Stimulated activated CD8-positive, alpha-beta memory T cell treated with anti-CD3 and anti-CD28 coated beads, Interleukin-7, amount 100 ng/mL, for 48 hours (primary cell): ENCODE measurements at regions not wholly inside any gene's neighbourhood (a gene's known extent, or its start where the extent isn't known, plus 50 kb on each side); places are given as distances from the start of the nearest gene placed in this dataset.

ENCODE experiments used
- DNase-seq, 2 donors: peaks; one replicate each; pipeline ENCODE4 v3.0.0-alpha.2; 2020; ENCODE audit warnings: low read depth in 1 of 2; ENCODE audit errors: extremely low read depth in 1 of 2

- no peak for DNase-seq
These were observed 152.8 kb downstream of the BCL11A start for GRCh38 chr2:60400462-60401246.

GRCh38 chr2:60394463-60394862, 159.0 kb downstream of the BCL11A start:
- DNase-seq = no peak

DNA sequence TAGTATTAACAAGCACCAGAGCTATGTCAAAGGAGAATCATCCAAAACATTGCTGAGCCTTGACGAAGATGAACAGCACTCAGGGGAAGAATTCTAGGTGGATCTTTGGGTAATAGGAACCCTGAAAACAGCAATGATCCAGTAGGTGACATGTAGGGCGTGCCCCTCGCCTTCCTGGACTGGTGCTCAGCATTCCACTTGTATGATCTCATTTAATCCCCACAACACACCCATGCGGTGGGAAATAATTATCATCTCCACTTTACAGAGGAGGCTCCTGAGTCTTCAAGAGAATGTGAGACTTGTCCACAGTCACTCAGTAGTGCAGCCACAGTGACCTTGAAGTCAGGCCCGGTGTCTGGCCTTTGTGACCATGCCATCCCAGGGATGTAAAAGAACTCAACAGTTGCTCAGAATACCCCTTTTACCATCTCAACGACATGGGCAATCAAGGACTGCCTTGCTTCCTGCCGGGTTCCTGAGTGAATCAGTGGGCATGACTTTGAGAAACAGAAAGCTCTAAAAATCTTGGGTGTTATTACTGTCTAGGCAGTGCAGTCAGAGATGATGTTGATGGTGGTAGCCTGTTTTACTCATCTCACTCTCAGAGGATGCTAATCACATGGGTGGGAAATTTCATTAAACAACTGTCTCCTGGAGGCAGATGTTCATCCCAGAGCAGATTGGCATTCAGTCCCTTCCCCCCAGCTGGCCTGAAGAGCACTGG, 161.6 kb downstream of the BCL11A start:
- no peak for DNase-seq

GRCh38 chr2:60391230-60391629, 162.2 kb downstream of the BCL11A start:
- no peak for DNase-seq

- DNase-seq = no peak
These were observed 167.0 kb downstream of the BCL11A start for GRCh38 chr2:60386436-60386835.

- DNase-seq = no peak
These were observed 167.8 kb downstream of the BCL11A start for GRCh38 chr2:60385648-60386047.

DNA sequence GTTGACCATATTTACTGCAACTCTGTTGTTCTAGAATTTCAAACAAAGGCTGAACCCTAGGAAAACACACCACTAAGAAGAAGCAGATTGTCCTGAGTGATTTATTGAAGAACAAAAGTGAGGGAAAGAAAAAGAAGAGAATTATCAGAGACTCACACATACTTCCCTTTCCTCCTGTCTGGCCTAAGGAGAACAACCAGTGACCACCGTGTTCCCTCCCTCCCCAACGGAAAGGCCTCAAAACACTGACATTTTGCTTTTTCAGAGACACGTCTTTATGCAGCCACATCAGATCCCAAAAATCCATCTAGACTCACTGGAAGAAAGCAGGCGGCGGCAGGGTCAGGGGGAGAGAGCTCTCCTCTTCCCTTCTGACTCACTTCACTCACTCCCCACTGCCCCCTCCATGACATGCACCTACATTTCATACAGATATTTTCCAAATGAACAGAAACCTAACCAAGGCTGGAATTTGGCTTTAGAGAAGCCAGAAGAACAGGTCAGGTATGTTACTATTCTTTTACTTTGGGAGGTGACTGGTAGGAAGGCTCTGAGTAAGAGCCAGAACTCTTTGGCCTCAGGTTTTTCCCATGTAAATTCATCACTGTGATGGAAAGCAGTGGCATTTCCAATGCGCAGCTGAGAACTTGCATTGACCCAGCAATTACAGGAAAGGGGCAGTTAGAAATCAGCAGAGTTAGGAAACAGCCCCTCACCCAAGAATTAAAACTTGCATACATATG, 169.9 kb downstream of the BCL11A start:
- no peak for DNase-seq

DNA sequence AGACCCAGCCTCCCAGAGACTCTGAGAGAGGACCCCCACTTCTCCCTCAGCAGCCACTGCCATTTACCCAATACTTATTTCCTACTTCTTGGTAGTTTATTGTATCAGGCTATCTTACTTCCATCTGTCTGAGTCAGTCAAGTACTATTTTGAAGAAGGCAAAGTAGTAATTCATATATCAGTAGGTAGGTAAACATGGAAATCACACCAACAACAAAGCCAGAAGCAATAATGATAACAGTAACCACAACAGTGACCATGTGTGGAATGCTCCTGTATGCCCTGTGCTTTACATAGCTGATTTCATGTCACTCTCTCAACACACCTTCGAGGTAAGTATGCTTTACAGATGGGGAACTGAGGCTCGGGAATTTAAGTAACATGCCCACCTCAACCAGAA, 173.0 kb downstream of the BCL11A start:
- no peak for DNase-seq

GRCh38 chr2:60379684-60380083, 173.8 kb downstream of the BCL11A start:
- DNase-seq = no peak

DNA sequence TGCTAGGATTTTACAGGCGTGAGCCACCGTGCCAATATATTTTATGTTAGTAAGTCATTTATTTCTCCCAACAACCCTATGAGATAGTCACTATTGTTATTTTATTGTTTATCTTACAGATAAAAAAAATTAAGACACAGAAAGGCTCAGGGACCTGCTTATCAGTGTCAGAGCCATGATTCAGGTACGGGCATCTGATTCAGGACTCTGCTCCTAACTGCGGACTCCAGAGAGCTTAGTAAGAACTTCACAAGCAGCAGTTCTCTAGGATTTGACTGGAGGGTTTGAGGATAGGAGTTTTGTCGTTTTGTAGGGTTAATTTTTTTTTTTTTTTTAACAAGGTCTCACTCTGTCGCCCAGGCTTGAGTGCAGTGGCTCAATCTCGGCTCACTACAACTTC, 174.2 kb downstream of the BCL11A start:
- no peak for DNase-seq

GRCh38 chr2:60377825-60378224, 175.6 kb downstream of the BCL11A start:
- DNase-seq = no peak

GRCh38 chr2:60376252-60376651, 177.2 kb downstream of the BCL11A start:
- DNase-seq = no peak

GRCh38 chr2:60371681-60372080, 181.8 kb downstream of the BCL11A start:
- DNase-seq = no peak

DNA sequence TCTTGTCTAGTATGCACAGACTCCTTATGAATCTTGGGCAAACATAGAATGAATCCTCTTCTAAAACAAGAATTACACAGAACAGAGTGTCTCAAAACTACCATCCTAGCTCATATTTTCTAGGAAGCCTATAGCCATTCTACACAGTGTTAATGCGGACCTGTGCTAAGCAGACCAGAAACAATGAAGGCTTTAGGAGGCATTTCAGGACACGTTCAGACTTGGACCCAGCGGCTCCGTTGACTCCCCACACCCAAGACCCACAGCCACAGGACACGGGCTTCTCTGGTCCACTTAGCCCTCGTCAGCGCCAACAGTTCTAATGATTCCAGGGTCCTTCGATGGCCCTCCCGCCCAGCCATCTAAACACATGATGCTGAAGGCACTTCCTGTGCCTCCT, 182.2 kb downstream of the BCL11A start:
- no peak for DNase-seq

- DNase-seq = no peak
These were observed 182.6 kb downstream of the BCL11A start for GRCh38 chr2:60370814-60371213.

- no peak for DNase-seq
These were observed 185.0 kb downstream of the BCL11A start for GRCh38 chr2:60368456-60368855.

DNA sequence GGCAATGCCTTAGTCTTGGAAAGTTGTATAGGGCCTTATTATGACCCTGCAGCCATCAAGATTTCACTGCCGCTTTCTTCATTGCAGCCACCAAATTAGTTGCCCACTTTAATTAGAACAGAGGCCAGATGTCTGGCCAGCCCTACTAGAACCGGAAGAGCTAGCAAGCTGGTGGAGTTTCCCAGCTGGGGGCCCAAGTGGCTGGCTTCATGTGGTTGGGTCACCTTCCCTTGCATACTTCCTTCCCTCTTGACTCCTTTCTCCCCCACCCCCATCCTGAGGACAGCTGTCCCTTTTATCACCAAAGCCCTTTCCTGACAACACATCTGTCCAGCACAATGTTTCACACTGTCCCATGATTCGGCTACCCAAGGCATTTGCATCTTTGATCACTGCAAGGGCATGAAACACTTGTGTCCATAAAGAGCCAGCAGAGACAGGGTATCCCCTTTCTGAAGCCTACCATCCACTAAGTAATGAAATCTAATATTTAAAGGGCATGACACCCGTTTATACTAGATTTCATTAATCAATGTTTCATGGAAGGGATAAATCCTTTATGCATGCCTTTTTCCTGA, 187.2 kb downstream of the BCL11A start:
- no peak for DNase-seq

DNA sequence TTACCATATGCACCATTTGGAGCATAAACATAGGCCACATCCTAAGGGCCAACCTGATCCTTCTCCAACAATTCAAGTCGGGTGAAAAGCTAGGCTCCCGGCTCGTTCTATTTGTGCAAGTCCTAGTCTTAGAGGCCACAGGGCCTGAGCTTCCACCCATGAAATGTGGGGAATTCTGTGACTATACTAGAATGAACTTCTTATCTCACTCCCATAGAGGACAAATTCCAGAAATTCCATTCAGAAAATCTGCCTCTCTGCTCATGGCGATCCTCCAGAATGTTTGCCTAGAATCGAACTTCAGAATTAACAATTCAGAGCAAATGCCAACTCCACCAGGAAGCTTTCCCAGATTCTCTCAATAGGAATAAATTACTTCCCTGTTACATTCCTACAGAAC, 187.9 kb downstream of the BCL11A start:
- no peak for DNase-seq

DNA sequence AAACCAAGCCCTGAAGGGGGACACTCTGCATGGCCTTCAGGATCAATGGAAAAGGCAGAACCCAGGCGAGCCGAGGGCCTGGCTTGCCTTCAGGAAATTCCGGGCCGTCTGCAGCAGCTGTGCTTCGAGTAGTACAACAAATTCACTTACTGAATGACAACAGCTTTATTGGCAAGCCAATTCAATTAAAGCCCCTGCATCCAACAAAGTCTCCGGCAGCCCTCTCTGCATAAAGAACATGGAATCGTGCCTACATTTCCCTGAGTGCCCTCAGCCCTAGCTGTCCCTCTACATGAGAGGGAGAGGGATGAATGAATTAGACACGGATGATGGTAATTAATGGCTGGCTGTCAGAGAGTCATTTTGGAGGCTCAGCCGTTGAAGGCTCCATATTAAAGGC, 189.0 kb downstream of the BCL11A start:
- no peak for DNase-seq

DNA sequence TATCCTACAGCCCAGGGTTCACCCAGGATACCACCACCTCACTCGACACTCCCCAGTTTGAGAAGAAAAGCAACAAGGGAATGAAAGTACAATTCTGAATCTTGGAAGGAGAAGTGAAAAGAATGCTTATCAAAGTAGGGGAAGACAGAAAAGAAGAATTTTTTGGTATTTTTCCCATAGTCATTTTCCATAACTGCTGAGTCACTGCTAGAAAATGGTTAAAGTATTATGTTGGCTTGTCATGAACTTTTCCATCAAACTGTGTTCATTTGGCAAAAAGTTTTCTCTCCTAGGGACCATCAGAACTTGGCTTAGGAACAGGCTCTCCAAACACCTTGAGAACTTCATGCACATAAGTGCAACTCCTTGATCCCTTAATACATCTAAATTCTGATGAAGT, 192.0 kb downstream of the BCL11A start:
- no peak for DNase-seq

- DNase-seq = no peak
These were observed 193.9 kb downstream of the BCL11A start for GRCh38 chr2:60359569-60359968.
